Coronary artery (tissue), 2 donors: ENCODE measurements at regions not wholly inside any gene's neighbourhood (a gene's known extent, or its start where the extent isn't known, plus 50 kb on each side); places are given as distances from the start of the nearest gene placed in this dataset.

Source experiments
- DNase-seq: peaks from one replicate; pipeline ENCODE4 v3.0.0-alpha.2; 2017; ENCODE audit warnings: low spot score
- H3K27ac ChIP-seq, 2 donors: fragments of 200-600 bp; sonication (generic); one replicate each; pipeline ENCODE4 v1.5.1; 2016 to 2019
- H3K4me3 ChIP-seq: fragments of 200-600 bp; sonication (generic); 2 replicates; pipeline ENCODE4 v1.5.1; 2016; ENCODE audit warnings: mild to moderate bottlenecking, moderate library complexity
- CTCF ChIP-seq: fragments of 200-600 bp; sonication (generic); IDR thresholded peaks from one replicate; pipeline ENCODE4 v1.5.1; 2019; ENCODE audit warnings: antibody characterized with exemption

GRCh38 chr1:217921126-217921904 lies 290.2 kb downstream of the SPATA17 start:
- no peak for DNase-seq
- H3K27ac ChIP-seq: no peak overlapping the region
- H3K4me3 ChIP-seq: no peak overlapping the region
- no peak for TF ChIP-seq CTCF

- TF ChIP-seq CTCF: no peak
- Histone ChIP-seq H3K4me3 (no peak overlapping the region), H3K27ac (no peak overlapping the region)
- no peak for DNase-seq
Measured at GRCh38 chr1:217924924-217925323, 293.8 kb downstream of the SPATA17 start.

GRCh38 chr1:217929213-217929885 lies 298.2 kb downstream of the SPATA17 start:
- Histone ChIP-seq H3K4me3 (no peak overlapping the region), H3K27ac (no peak overlapping the region)
- no peak for DNase-seq
- no peak for TF ChIP-seq CTCF

GRCh38 chr1:217943361-217943760 lies 312.2 kb downstream of the SPATA17 start:
- no peak for TF ChIP-seq CTCF
- DNase-seq: no peak
- Histone ChIP-seq H3K27ac (no peak overlapping the region), H3K4me3 (no peak overlapping the region)

- no peak for TF ChIP-seq CTCF
- DNase-seq: no peak
- Histone ChIP-seq H3K27ac (no peak overlapping the region), H3K4me3 (no peak overlapping the region)
Measured at GRCh38 chr1:217944550-217944949, 313.4 kb downstream of the SPATA17 start.

- DNase-seq: no peak
- no peak overlapping the region for H3K27ac ChIP-seq
- no peak overlapping the region for H3K4me3 ChIP-seq
- TF ChIP-seq CTCF: no peak
Measured at GRCh38 chr1:217946511-217946910, 315.4 kb downstream of the SPATA17 start.

GRCh38 chr1:217948741-217949140 lies 317.6 kb downstream of the SPATA17 start:
- Histone ChIP-seq H3K27ac (no peak overlapping the region), H3K4me3 (no peak overlapping the region)
- no peak for DNase-seq
- no peak for TF ChIP-seq CTCF
